Gastrocnemius medialis (tissue), 4 donors: ENCODE measurements at regions not wholly inside any gene's neighbourhood (a gene's known extent, or its start where the extent isn't known, plus 50 kb on each side); places are given as distances from the start of the nearest gene placed in this dataset.
"Not testable (repeated sequence)": the region's sequence is repeated elsewhere in the genome, so short reads cannot be mapped to it uniquely, and the experiment has no call there.

Experiments
- ATAC-seq, 2 donors: fragments of 150-250 bp; one replicate each; pipeline ENCODE4 v1.9.1; 2016
- DNase-seq, 2 donors: peaks; one replicate each; pipeline ENCODE4 v3.0.0-alpha.2; 2019
- H3K27ac ChIP-seq, 4 donors: fragments of 200-600 bp; sonication (generic); 1 replicate in 1 of 4; 2 replicates in 3 of 4; pipeline ENCODE4 v1.5.1; 2016 to 2018; ENCODE audit warnings: mild to moderate bottlenecking in 2 of 4, moderate library complexity in 1 of 4
- H3K27me3 ChIP-seq, 3 donors: fragments of 200-600 bp; sonication (generic) in 2 of 3; 1 replicate in 1 of 3; 2 replicates in 2 of 3; pipeline versions ENCODE4 v1.5.1 to v1.6.0; 2016 to 2019; ENCODE audit warnings: mild to moderate bottlenecking in 1 of 3, moderate library complexity in 1 of 3
- H3K36me3 ChIP-seq, 2 donors: fragments of 200-600 bp; sonication (generic) in 1 of 2; one replicate each; pipeline ENCODE4 v1.5.1; 2017 to 2018
- H3K4me1 ChIP-seq, 2 donors: fragments of 200-600 bp; sonication (generic) in 1 of 2; one replicate each; pipeline ENCODE4 v1.5.1; 2016 to 2017; ENCODE audit warnings: mild to moderate bottlenecking in 2 of 2
- H3K4me3 ChIP-seq, 4 donors: fragments of 200-600 bp; sonication (generic) in 3 of 4; 1 replicate in 1 of 4; 2 replicates in 3 of 4; pipeline ENCODE4 v1.5.1; 2016 to 2019; ENCODE audit warnings: mild to moderate bottlenecking in 2 of 4
- H3K9me3 ChIP-seq, 3 donors: fragments of 200-600 bp; sonication (generic) in 2 of 3; 1 replicate in 1 of 3; 2 replicates in 2 of 3; pipeline ENCODE4 v1.5.1; 2016 to 2019
- CTCF ChIP-seq, 5 experiments: fragments of 450-650 bp in 3 of 5; fragments of 200-600 bp in 2 of 5; sonication (generic) in 2 of 5; IDR thresholded peaks in 4 of 5; conservative IDR thresholded peaks in 1 of 5; 1 replicate in 4 of 5; 2 replicates in 1 of 5; pipeline ENCODE4 v1.5.1; 2016 to 2019; ENCODE audit warnings: antibody characterized with exemption in 5 of 5, mild to moderate bottlenecking in 3 of 5, moderate library complexity in 3 of 5
- POLR2A ChIP-seq, 2 donors: fragments of 450-650 bp; IDR thresholded peaks; one replicate each; pipeline ENCODE4 v1.6.1; 2017; ENCODE audit warnings: antibody characterized with exemption in 2 of 2, mild to moderate bottlenecking in 2 of 2, moderate library complexity in 2 of 2
- in situ Hi-C, 4 donors: fragments of 200-750 bp; cut with MboI; loops; one replicate each; pipeline versions ENCODE4 v1.15.0 to v1.8.0; 2017; ENCODE audit warnings: low sequenced_read_pairs in 4 of 4
- intact Hi-C: fragments of 100-400 bp; cut with DNase I; formaldehyde crosslinking; loops from one replicate; pipeline ENCODE4 v1.15.1; 2023; ENCODE audit warnings: low total_unique reads

- in situ Hi-C loops (no loop called here), intact Hi-C loops (no loop called here)
- H3K4me3 ChIP-seq = no peak overlapping the region
- H3K27ac ChIP-seq = no peak overlapping the region
- ATAC-seq (no peak), DNase-seq (no peak)
- H3K27me3 ChIP-seq = no peaks in the 10 kb centered on the region
- H3K9me3 ChIP-seq = no peaks in the 10 kb centered on the region
- no peaks in the 10 kb centered on the region for H3K4me1 ChIP-seq
- no peak for TF ChIP-seq CTCF (IDR thresholded peaks at IDR 0.05 in 4 of 5, conservative IDR thresholded peaks at IDR 0.05 in 1 of 5)
- no peak for TF ChIP-seq POLR2A (IDR thresholded peaks at IDR 0.05)
- H3K36me3 ChIP-seq = no peaks in the 10 kb centered on the region
These were observed 1427.2 kb upstream of the PCDH10 start for GRCh38 chr4:131721883-131722282.

- H3K4me1 ChIP-seq, H3K4me3 ChIP-seq, intact Hi-C loops, ATAC-seq, in situ Hi-C loops, H3K27ac ChIP-seq, H3K9me3 ChIP-seq, H3K36me3 ChIP-seq, H3K27me3 ChIP-seq, DNase-seq: not testable (repeated sequence)
These were observed 1426.0 kb upstream of the PCDH10 start for GRCh38 chr4:131723069-131723468.

GRCh38 chr4:131724847-131725246, 1424.2 kb upstream of the PCDH10 start:
- DNase-seq = peak; percentile 73 to 80
- intact Hi-C loops, in situ Hi-C loops, ATAC-seq, H3K9me3 ChIP-seq, H3K27me3 ChIP-seq, H3K27ac ChIP-seq, H3K36me3 ChIP-seq, H3K4me3 ChIP-seq, H3K4me1 ChIP-seq: not testable (repeated sequence)

- H3K4me3 ChIP-seq, H3K27me3 ChIP-seq, H3K9me3 ChIP-seq, H3K27ac ChIP-seq, ATAC-seq, intact Hi-C loops, in situ Hi-C loops, H3K4me1 ChIP-seq, H3K36me3 ChIP-seq, DNase-seq: not testable (repeated sequence)
These were observed 1423.6 kb upstream of the PCDH10 start for GRCh38 chr4:131725521-131725920.

- H3K36me3 ChIP-seq, H3K4me3 ChIP-seq, in situ Hi-C loops, H3K4me1 ChIP-seq, ATAC-seq, intact Hi-C loops, H3K27ac ChIP-seq, H3K9me3 ChIP-seq, DNase-seq, H3K27me3 ChIP-seq: not testable (repeated sequence)
These were observed 1422.2 kb upstream of the PCDH10 start for GRCh38 chr4:131726940-131727339.

- H3K36me3 ChIP-seq, H3K27ac ChIP-seq, in situ Hi-C loops, H3K4me3 ChIP-seq, H3K9me3 ChIP-seq, H3K4me1 ChIP-seq, intact Hi-C loops, ATAC-seq, DNase-seq, H3K27me3 ChIP-seq: not testable (repeated sequence)
These were observed 1421.7 kb upstream of the PCDH10 start for GRCh38 chr4:131727418-131727817.

- ATAC-seq, H3K4me3 ChIP-seq, H3K27ac ChIP-seq, H3K36me3 ChIP-seq, intact Hi-C loops, DNase-seq, H3K9me3 ChIP-seq, H3K4me1 ChIP-seq, in situ Hi-C loops, H3K27me3 ChIP-seq: not testable (repeated sequence)
These were observed 1419.9 kb upstream of the PCDH10 start for GRCh38 chr4:131729205-131729604.

GRCh38 chr4:131729716-131730398, 1419.2 kb upstream of the PCDH10 start:
- DNase-seq, in situ Hi-C loops, H3K4me1 ChIP-seq, intact Hi-C loops, H3K4me3 ChIP-seq, H3K9me3 ChIP-seq, ATAC-seq, H3K36me3 ChIP-seq, H3K27me3 ChIP-seq, H3K27ac ChIP-seq: not testable (repeated sequence)

GRCh38 chr4:131730574-131730973, 1418.5 kb upstream of the PCDH10 start:
- in situ Hi-C loops, H3K9me3 ChIP-seq, H3K27me3 ChIP-seq, H3K4me1 ChIP-seq, ATAC-seq, H3K4me3 ChIP-seq, H3K36me3 ChIP-seq, DNase-seq, intact Hi-C loops, H3K27ac ChIP-seq: not testable (repeated sequence)

- H3K36me3 ChIP-seq, H3K9me3 ChIP-seq, H3K27me3 ChIP-seq, intact Hi-C loops, H3K27ac ChIP-seq, in situ Hi-C loops, ATAC-seq, H3K4me3 ChIP-seq, H3K4me1 ChIP-seq, DNase-seq: not testable (repeated sequence)
These were observed 1417.0 kb upstream of the PCDH10 start for GRCh38 chr4:131732034-131732630.

- H3K27ac ChIP-seq, H3K4me1 ChIP-seq, in situ Hi-C loops, H3K9me3 ChIP-seq, ATAC-seq, H3K27me3 ChIP-seq, H3K36me3 ChIP-seq, DNase-seq, H3K4me3 ChIP-seq, intact Hi-C loops: not testable (repeated sequence)
These were observed 1414.8 kb upstream of the PCDH10 start for GRCh38 chr4:131734321-131734720.
